ENCODE measurements at regions not wholly inside any gene's neighbourhood (a gene's known extent, or its start where the extent isn't known, plus 50 kb on each side); places are given as distances from the start of the nearest gene placed in this dataset.

- DNase-seq (ENCODE audit: low read depth), result peak; percentile 5
- TF ChIP-seq CTCF (IDR thresholded peaks at IDR 0.05; ENCODE audit: insufficient read depth, low read depth, low read length, missing control alignments), result no peak
- no peak overlapping the region for H3K4me3 ChIP-seq (ENCODE audit: low read length)
Observed at GRCh38 chr5:114062932-114063867, 298.7 kb upstream of the KCNN2 start.

- H3K4me3 ChIP-seq (ENCODE audit: low read length), result no peak overlapping the region
- no peak for DNase-seq (ENCODE audit: low read depth)
- TF ChIP-seq CTCF (IDR thresholded peaks at IDR 0.05; ENCODE audit: insufficient read depth, low read depth, low read length, missing control alignments), result no peak
Observed at GRCh38 chr5:114065912-114066311, 296.0 kb upstream of the KCNN2 start.

GRCh38 chr5:114070093-114070722 lies 291.7 kb upstream of the KCNN2 start:
- DNase-seq (ENCODE audit: low read depth), result no peak
- TF ChIP-seq CTCF (IDR thresholded peaks at IDR 0.05; ENCODE audit: insufficient read depth, low read depth, low read length, missing control alignments), result no peak
- H3K4me3 ChIP-seq (ENCODE audit: low read length), result no peak overlapping the region

- TF ChIP-seq CTCF (IDR thresholded peaks at IDR 0.05; ENCODE audit: insufficient read depth, low read depth, low read length, missing control alignments), result no peak
- H3K4me3 ChIP-seq (ENCODE audit: low read length), result no peak overlapping the region
- no peak for DNase-seq (ENCODE audit: low read depth)
Observed at GRCh38 chr5:114089259-114089658, 272.6 kb upstream of the KCNN2 start.

GRCh38 chr5:114097570-114097969 lies 264.3 kb upstream of the KCNN2 start:
- H3K4me3 ChIP-seq (ENCODE audit: low read length), result no peak overlapping the region
- DNase-seq (ENCODE audit: low read depth), result peak; percentile 7
- no peak for TF ChIP-seq CTCF (IDR thresholded peaks at IDR 0.05; ENCODE audit: insufficient read depth, low read depth, low read length, missing control alignments)

- no peak overlapping the region for H3K4me3 ChIP-seq (ENCODE audit: low read length)
- no peak for DNase-seq (ENCODE audit: low read depth)
- no peak for TF ChIP-seq CTCF (IDR thresholded peaks at IDR 0.05; ENCODE audit: insufficient read depth, low read depth, low read length, missing control alignments)
Observed at GRCh38 chr5:114099161-114099560, 262.7 kb upstream of the KCNN2 start.
